GM18511 (cell line): ENCODE measurements at regions not wholly inside any gene's neighbourhood (a gene's known extent, or its start where the extent isn't known, plus 50 kb on each side); places are given as distances from the start of the nearest gene placed in this dataset.
"Not testable (repeated sequence)": the region's sequence is repeated elsewhere in the genome, so short reads cannot be mapped to it uniquely, and the experiment has no call there.

Source experiments
- ATAC-seq: cut with Tn5 transposase; IDR thresholded peaks from one replicate; pipeline ENCODE4 v1.9.1; 2021; ENCODE audit warnings: mild to moderate bottlenecking, moderate library complexity; ENCODE audit not compliant: unreplicated experiment

DNA sequence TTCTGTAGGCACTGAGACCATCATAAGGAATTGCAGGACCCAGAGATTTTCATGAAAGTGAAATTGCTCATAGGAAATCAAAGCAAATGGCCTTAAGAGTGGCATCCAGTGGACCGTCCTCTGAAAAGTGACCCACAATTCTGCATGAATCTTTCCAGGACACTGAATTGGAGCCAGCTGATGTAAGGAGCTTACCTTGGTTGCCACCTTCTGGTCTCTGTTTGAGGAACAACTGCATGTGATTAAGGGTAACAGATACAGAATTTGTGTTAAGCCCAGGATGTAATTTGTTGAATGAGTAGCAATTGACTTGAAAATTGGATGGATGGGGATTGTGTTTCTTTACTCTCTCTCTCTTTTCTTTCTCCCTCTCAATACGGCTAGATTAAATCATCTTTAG lies 49.9 kb upstream of the GAS1 start:
- no peak for ATAC-seq

DNA sequence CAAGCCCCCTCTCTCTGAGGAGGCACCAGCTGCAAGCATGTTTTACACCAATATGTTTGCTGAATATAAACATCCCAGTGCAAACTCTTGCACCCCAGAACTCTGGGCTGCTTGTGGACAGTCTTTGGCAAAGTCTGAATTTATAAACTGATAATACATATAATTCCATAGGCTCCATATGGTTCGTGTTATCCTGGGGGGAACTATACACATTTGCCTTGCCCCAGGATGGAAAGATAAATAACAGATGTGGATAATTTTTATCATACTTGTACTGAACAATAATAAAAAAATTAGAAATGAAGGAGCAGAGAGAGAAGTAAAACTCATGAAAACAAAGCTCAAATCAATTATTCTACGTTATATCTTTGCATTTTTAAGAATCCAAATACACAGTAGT lies 50.6 kb upstream of the GAS1 start:
- no peak for ATAC-seq

DNA sequence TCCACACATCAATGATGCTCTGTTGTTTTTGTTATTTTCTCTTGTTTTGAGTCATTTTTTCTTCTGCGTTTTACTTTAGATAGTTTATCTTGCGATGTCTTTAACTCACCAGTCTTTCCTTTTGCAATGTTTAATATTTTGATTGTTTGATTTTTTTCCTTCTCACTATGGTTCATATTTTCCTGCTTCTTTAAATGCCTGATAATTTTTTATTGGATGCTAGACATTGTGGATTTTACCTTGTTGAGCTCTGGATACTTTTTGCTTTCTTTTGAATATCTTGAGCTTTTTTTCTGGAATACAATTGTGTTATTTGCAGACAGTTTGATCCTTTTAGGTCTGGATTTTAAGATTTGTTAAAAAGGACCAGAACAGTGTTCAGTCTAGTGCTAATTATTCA lies 55.2 kb upstream of the GAS1 start:
- no peak for ATAC-seq

DNA sequence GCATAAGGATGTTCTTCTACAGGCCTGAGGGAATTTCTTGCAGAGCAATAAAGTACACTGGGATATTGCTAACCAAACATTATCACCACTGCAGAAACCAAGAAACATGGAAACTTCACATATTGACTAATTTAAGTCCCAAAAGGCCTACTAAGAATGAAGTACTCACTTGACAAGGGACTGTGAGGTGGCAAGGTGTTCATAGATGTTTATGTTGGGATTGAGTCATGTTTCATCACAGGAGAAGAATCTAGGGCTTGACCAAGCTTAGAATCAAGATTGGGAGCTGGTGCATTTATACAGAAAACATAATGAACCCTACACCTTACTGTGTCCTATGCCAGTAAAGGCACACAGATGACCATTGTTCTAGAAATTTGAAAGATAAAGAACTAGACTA lies 56.7 kb upstream of the GAS1 start:
- ATAC-seq = no peak

DNA sequence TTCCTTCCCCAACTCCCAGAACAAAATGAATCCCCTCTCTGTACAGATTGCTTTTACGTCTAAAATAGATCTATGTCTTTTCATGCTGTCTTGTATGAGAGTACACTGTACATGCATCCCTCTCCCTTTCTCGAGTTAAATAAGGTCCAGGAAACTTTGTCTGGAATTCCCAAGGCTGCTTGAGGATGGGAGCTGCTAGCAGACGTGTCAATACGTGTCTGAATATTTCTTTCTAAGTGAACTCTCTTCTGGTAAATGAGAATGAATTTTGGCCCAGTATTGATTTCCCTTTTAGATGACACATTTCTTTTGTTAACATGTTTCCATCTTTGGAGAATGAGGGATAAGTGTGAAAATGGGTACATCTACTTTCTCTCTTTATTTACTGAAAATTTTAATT lies 59.6 kb upstream of the GAS1 start:
- ATAC-seq = no peak

DNA sequence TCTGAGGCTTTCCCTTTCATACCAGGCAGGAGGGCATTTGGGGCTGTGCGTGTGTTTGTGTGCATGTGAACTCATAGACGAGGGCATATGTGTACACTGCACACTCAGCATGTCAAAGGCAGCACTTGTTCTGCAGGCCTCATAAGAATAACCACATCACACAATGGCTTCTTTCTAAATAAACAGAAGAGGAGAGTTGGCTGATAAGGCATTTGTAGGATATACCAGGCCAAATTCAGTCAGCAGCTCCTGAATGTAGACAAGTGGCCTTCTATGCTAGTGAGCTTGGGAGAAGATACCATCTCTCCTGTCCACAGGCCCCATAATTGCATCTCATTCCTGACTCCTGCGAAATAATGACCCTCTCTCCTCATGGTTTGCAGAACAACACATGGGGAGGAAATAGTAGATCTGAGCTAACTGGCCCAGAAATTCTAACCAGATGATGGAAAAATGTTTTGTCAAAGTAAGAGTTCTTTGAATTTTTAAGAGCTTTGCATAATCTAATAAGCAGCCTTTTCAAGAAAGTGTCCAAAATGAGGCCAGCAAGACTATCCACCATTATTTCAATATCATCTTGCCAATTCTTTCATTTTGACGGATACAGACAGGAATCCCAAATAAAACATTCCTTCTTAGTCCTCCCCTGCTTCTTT lies 60.5 kb upstream of the GAS1 start:
- no peak for ATAC-seq

DNA sequence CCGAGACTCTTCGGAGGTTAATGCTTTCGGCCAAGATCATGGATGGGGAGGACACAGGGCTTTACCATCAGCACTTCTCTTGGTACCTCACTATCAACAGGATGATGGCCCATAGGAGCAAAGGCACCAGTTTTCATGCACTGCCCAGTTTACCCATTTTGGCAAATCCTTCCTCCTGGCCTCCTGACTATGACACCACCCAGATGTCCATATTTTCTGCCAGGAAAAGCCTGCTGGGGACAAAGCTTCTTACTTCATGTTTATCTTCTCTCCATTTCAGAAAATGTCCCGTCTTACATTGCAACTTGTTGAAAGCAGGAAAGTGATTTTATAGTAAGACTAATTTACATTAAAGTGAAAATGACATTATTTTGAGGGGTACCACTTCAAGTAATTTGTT lies 61.4 kb upstream of the GAS1 start:
- ATAC-seq = no peak

DNA sequence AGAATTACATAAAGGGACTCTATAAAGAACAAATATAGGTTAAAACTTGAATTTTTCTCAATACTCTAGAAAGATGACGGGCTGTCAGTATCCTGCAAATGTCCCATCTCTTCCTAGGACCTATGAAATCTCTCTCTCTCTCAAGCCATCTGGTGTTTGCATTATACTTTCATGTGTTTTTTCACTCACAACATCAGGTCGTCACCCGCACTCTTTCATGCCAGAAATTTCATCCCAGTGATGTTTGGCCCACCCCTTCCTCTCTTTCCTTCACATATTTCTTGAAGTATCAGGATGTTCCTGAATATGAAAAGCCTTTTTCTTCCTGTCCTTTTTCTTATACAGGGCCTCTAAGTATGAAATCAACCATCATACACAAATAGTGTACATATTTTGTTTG lies 63.3 kb upstream of the GAS1 start:
- no peak for ATAC-seq

DNA sequence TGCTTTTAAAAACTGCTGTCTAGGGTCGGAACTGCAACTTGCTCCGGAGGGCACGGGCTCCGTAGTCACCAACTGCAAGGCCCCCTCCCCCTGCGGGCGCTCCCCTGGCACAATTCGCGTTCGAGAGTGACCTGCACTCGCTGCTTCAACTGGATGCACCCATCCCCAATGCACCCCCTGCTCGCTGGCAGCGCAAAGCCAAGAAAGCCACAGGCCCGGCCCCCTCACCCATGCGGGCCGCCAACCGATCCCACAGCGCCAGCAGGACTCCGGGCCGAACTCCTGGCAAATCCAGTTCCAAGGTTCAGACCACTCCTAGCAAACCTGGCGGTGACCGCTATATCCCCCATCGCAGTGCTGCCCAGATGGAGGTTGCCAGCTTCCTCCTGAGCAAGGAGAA lies 64.2 kb upstream of the GAS1 start:
- no peak for ATAC-seq

DNA sequence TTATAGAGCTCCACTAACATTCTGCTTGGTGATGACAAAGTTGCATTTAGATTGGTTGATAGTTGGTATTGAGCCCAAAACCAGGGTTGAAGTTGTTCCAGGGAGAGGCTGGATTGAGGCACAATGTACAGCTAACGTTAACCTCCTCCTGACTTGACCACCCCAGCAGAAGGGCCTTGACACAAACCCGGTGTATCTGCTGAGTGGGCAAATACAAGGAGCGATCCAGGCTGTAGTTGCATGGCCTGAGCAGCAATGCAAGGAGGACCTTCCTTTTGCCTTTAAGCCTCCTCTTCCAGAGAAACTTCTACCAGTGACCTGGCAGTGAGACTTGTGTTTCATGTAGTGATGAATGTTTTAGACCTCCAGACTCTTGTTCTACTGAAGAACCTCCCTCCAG lies 66.2 kb upstream of the GAS1 start:
- no peak for ATAC-seq

DNA sequence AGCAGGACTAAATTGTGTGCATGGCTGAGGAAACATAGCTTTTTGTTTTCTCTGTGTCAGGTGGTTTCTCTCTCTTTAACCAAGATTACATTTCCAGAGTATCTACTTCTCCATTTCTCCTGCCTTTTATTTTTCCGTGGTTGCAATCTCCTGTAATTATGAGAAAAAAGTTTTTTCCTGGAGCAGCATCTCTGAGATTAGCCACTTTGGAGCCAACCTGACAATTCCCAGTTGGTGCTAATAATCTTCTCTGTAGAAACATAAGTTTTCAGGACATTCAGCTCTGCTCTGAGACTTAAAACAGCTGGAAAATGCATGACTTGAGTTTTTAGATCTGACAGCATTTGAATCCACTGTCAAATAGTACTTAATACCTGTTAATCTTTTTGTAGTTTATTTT lies 67.1 kb upstream of the GAS1 start:
- no peak for ATAC-seq

DNA sequence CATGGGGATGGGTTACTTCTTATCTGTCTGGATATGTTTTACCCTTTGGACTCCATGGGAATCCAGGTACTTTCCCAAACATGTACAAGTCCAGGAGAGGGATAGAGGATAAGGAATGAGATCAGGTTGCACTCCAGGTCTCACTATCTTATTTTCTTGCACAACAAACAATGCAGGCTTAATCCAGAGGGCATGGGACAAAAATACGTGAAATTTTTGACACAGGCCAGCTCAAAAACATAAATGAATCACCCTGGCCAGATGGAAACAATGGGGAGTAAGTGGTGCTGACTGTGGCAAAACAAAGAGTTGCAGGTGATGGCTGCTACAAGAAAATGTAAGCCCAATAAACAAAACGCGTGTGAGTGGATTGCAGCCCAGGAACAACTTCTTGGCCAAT lies 69.4 kb upstream of the GAS1 start:
- no peak for ATAC-seq

DNA sequence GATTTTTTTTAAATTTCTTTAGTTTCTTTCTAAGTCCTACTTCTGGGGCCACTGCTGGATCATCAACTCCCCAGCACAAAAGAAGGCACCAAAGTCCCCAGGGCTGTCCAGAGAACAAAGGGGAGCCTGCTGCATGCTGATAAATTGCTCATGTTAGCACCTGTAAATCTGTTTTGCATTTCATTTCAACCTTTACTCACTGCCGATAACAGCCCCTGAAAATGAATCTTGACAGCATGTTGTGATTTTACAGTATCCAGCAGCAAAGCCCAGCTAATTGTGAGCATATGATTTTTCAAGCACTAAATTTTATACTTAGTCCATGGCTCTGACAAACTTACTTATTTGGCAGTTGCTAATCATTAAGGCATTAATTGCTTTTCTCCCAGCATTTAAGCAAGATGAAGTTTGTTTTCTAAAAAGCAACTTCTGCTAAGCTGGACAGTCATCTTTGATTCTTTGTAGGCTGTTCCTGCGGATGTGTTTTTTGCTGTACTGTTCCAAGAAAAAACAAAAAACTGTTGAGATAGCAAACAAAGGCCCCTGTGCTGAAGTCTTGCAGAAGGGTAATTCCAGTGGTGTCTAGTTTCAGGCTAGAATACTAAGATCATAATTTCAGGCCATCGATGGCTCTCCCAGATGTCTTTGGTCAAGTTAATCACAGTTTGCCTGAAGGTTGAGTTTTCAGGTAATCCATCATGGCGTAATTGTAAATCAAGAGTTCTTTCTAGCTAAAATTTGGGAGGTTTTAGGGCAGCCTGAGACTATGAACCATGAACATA lies 73.1 kb upstream of the GAS1 start:
- no peak for ATAC-seq

DNA sequence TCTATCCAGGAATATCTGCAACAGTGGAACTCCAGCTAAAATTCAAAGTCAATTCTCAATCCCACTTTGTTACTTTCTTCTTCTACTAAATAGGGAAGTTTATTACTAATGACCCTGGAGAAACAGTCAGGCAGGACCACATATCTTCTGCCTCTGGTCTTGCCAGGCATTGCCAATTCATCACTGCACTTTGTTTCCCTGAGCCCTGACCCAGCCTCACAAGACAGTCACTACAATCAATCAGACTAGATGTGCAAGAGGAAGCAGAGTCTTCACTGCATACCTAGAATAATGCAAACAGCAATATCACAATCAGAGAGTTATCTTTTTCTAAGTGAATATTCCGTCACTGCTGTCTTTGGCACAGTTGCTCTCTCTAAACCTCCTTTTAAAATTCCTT lies 74.9 kb upstream of the GAS1 start:
- no peak for ATAC-seq

DNA sequence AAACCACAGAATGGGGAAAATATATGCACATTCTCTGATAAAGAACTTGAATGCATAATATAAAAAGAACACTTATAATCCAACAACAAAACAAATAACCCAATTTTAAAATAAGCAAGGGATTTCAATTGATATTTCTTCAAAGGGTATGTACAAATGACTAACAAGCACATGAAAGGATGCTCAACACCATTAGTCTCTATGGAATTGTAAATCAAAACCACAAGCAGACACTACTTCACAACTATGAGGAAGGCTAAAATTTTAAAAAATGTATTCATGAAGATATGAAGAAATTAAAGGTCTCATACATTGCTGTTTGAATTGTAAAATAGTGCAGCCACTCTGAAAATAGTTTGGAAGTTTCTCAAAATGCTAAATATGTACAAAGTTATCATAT lies 78.9 kb upstream of the GAS1 start:
- ATAC-seq = no peak

DNA sequence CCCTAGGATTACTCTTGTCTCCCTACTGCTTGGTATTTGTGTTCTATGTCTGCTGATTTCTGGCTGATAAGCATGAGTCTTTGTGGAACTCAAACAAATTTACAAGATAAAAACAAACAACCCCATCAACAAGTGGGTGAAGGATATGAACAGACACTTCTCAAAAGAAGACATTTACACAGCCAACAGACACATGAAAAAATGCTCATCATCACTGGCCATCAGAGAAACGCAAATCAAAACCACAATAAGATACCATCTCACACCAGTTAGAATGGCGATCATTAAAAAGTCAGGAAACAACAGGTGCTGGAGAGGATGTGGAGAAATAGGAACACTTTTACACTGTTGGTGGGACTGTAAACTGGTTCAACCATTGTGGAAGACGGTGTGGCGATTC lies 81.5 kb upstream of the GAS1 start:
- not testable (repeated sequence) for ATAC-seq

DNA sequence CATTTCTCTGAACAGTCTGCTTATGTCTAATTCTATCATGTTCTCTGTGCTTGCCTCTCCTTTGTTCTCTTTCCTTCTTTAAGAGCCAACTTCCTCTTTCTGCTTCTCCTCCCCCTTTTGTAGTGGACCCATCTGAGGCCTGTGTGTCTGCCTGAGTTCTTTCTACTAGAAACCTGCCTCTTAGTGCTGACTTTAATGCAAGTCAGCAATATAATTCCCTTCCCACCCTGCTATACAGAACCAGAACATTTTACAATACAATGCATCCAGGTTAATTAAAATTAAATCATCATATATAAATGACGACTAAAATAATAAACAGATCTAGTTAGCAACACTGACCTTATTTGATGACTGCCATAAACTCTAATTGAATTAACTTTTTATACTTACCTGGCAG lies 82.6 kb upstream of the GAS1 start:
- no peak for ATAC-seq

DNA sequence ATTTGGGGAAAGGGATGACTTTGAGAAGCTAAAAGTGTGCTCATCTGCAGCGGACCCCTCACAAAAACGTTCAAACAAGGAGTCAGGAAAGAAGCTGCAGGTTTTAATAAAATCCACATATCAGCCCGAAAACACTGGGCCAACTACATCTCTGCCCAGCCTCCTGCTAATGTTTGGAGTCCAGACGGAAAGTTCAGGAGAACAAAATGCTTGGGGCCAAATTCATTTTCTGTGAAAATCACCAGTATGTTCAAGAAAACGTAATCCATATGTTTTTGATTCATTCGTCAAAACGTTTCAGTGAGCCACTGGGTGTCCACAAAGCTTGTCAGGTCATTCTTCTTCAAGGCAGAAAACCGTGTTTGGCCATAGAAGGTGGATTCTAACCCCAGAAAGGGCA lies 87.5 kb upstream of the GAS1 start:
- no peak for ATAC-seq

DNA sequence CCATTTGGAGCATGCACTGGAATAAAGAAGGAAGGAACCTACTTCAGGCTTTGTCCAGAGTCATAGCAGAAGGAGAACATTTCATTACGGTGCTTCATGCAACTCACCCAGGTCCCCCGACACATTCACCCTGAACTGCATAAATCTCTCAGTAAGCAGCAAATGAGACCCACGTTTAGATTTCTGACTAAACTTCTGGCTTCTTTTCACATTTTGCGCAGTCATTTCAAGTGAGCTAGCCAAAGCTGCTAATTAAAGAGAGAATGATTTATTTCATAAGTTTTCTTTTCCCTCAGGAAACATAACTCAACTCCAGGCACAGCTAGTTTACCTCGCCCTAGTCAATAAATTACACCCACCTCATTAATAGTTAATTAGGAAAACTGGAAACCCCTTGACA lies 88.6 kb upstream of the GAS1 start:
- no peak for ATAC-seq

DNA sequence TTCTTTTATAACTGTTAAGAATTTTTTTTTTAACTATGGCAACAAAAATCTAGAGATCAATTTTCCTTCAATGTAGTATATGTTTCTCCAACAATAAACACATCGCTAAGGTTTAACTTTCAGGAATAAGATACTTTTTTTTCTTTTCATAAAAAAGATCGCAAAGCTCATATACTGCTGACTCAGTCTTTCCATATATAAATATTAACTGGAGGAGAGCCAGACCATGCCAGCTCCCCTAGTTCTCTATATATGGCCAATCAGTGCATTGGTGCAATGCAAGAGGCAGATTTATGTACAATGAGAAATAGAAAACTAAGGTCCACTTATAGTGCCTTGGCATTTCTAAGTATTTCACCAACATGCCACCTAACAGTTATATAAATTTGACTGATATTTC lies 89.2 kb upstream of the GAS1 start:
- ATAC-seq = no peak

DNA sequence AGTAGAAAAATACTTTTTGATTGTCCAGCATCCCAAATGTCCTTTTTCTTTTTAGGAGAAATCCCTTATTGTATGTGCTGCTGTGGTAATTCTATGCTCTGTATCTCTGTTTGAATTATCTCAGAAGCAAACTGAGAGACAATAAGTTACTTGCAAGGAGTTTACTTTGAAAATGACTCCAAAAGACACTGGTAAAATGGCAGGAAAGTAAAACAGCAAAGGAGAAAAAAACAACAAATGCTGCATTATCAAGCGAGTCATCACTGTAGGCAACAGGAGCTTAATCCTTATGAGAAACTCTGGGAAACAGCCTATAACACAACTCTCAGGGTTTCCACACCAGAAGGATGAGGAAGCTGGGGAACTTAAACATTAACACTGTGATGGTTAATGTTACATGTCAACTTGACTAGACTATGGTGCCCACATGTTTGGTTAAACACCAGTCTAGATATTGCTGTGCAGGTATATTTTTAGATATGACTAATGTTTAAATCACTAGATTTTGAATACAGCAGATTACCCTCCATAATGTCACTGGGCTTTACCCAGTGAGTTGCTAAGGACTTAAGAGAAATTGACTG lies 92.6 kb upstream of the GAS1 start:
- no peak for ATAC-seq

DNA sequence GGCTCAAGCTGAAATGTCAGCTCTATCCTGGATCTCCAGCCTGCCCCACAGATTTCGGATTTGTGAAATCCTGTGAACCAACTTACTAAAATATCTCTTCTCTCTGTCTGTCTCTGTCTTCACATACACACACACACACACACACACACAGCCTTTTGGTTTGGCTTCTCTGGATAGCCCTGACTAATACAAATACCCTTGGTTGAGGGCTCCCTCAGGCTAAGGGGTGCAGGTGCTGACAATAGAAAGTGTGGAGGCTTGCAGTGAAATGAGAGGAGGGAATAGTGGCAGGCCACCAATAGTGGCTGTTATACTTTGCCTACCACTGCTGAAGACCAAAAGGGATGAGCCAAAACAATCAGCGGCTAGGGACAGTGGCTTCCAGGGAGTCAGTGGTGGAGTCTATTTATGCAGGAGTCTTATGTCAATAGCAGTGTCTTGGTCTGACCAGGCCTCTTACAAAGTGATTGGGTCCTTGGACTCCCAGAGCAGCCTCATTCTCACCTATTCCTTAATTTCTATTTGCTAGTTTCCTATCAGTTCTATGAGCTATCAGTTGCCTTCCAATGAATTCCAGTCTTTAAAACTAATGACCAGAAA lies 93.2 kb upstream of the GAS1 start:
- no peak for ATAC-seq
